NCI-H526 (cell line): ENCODE measurements at regions not wholly inside any gene's neighbourhood (a gene's known extent, or its start where the extent isn't known, plus 50 kb on each side); places are given as distances from the start of the nearest gene placed in this dataset.

ENCODE experiments used
- DNase-seq, 2 experiments: peaks; one replicate each; lab custom pipeline; 2025; lab: John Stamatoyannopoulos, UW

- peak; percentile 91 to 97 for DNase-seq
Measured at GRCh38 chr1:244970744-244971551, 106.6 kb upstream of the HNRNPU start.

- peak; percentile 53 to 83 for DNase-seq
Measured at GRCh38 chr1:244970236-244970743, 105.9 kb upstream of the HNRNPU start.

- DNase-seq = peak; percentile 82
Measured at GRCh38 chr1:244969355-244970235, 105.3 kb upstream of the HNRNPU start.

- DNase-seq = no peak
Measured at GRCh38 chr1:244968881-244969280, 104.5 kb upstream of the HNRNPU start.

- no peak for DNase-seq
Measured at GRCh38 chr1:244968471-244968871, 104.1 kb upstream of the HNRNPU start.

- DNase-seq = no peak
Measured at GRCh38 chr1:244967159-244967558, 102.8 kb upstream of the HNRNPU start.

GRCh38 chr1:244965185-244966030 lies 101.1 kb upstream of the HNRNPU start:
- no peak for DNase-seq

GRCh38 chr1:244964112-244964971 lies 100.0 kb upstream of the HNRNPU start:
- DNase-seq = no peak

- no peak for DNase-seq
Measured at GRCh38 chr1:244963231-244963826, 99.0 kb upstream of the HNRNPU start.

GRCh38 chr1:244962130-244962529 lies 97.8 kb upstream of the HNRNPU start:
- no peak for DNase-seq

GRCh38 chr1:244960904-244961303 lies 96.6 kb upstream of the HNRNPU start:
- no peak for DNase-seq

- DNase-seq = no peak
Measured at GRCh38 chr1:244958593-244958992, 94.2 kb upstream of the HNRNPU start.

- no peak for DNase-seq
Measured at GRCh38 chr1:244957525-244957924, 93.2 kb upstream of the HNRNPU start.

- DNase-seq = no peak
Measured at GRCh38 chr1:244957122-244957521, 92.8 kb upstream of the HNRNPU start.

GRCh38 chr1:244955661-244956060 lies 91.3 kb upstream of the HNRNPU start:
- no peak for DNase-seq

GRCh38 chr1:244954359-244954758 lies 90.0 kb upstream of the HNRNPU start:
- DNase-seq = no peak

GRCh38 chr1:244953901-244954300 lies 89.6 kb upstream of the HNRNPU start:
- DNase-seq = no peak

GRCh38 chr1:244952940-244953339 lies 88.6 kb upstream of the HNRNPU start:
- DNase-seq = no peak

GRCh38 chr1:244952280-244952933 lies 88.1 kb upstream of the HNRNPU start:
- no peak for DNase-seq

GRCh38 chr1:244948416-244948815 lies 84.1 kb upstream of the HNRNPU start:
- DNase-seq = no peak
